NCI-H82 (cell line): ENCODE measurements at regions not wholly inside any gene's neighbourhood (a gene's known extent, or its start where the extent isn't known, plus 50 kb on each side); places are given as distances from the start of the nearest gene placed in this dataset.

ENCODE experiments used
- DNase-seq: peaks from one replicate; lab custom pipeline; 2025; lab: John Stamatoyannopoulos, UW

GRCh38 chr20:8073024-8073832 is 53.7 kb upstream of the TMX4 start:
- peak; percentile 39 for DNase-seq

DNA sequence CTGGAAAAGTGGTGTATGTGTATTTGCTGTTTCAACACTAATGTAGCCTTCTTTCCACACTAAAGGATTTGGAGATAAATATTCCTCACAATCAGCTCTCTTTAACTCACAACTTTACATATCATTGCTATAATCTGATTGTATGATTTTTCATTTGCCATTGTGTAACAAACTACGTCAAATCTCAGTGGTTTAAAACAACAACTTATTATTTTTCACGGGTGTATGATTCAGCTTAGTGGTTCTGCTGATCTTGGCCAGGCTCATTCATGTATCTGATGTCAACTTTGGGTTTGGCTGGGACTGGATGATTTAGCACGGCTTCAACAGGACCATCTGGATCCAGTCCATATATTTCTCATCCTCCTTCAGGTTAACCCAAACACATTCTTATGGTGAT is 55.4 kb upstream of the TMX4 start:
- DNase-seq = no peak

GRCh38 chr20:8076306-8077136 is 55.5 kb upstream of the PLCB1 start:
- DNase-seq = no peak

- DNase-seq = no peak
These were observed 55.0 kb upstream of the PLCB1 start for GRCh38 chr20:8077137-8077466.

- no peak for DNase-seq
These were observed 53.5 kb upstream of the PLCB1 start for GRCh38 chr20:8078528-8078914.

GRCh38 chr20:8079976-8080375 is 52.1 kb upstream of the PLCB1 start:
- no peak for DNase-seq

DNA sequence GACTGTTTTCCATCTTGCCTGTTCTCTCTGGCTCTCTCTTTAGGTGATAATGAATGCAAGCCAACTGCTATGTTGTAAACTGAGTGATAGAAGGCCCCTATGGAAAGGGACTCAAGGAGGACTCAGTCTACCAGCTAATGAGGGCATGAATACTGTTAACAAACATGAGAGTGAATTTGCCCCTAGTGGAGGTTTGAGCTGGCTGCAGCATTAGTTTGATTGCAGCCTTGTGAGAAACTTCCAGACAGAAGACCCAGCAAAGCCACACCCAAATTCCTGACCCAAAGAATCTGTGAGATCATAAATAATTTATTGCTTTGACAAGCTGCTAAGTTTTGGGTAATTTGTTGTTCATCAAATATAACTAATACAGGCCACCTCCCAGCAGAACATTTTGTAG is 50.0 kb upstream of the PLCB1 start:
- DNase-seq = peak; percentile 27
